SK-MEL-5 (cell line): ENCODE measurements at regions not wholly inside any gene's neighbourhood (a gene's known extent, or its start where the extent isn't known, plus 50 kb on each side); places are given as distances from the start of the nearest gene placed in this dataset.
A peak's percentile ranks its signal among the peaks of the same experiment; 100 is the strongest.

Experiments
- DNase-seq: peaks from one replicate; pipeline ENCODE4 v3.0.0-alpha.2; 2016; ENCODE audit warnings: low read depth, low spot score
- in situ Hi-C: cut with HindIII; loops from 2 replicates; pipeline ENCODE4 v1.10.0; 2016; ENCODE audit warnings: low sequenced_read_pairs, high pct_unique_total_duplicates, low pct_unique_long_range_greater_than_20kb

DNA sequence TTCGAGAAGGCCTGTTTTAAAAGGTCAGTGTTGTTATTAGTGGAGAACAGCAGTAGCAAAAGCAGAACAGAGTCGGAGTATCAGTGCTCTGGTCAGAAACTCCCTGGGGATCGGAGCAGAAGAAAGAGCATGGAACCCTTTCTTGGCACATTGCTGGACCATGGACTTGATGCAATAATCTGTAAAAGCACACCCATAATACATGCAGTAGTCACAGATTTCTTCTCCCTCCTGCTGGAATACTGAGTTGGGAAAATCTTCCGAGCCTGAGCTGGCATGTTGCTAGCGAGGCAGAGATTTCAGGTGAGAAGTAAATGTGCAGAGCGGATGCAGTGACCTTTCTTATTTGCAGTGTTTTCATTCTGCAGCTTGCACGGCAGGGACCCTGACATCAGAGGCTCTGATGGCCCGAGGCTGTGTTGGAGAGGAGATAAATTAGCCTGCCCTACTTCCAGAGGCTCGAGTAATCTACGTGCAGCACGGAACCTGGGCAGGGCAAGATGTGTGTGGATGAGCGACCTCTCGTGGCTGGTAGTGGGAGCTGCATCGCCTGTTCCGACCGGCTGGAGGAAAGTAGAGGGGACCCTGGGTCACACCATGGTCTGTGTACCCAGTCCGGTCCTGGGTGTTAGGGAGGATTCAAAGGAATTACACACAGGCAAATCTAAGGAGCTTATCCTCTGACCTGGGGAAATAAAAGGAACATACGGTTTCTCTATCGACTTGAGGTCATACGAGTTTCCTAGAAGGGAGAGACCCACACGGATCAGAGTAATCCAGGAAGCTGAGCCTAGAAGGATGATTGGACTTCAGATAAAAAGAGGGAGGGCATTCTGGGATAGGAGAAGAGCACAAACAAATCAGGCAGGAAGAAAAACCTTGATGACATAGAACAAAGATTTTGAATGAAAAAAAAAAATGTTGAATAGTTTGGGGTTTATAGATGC, 137.0 kb upstream of the STMND1 start:
- in situ Hi-C loops, result no loop called here
- peak; percentile 90 for DNase-seq

- in situ Hi-C loops, result no loop called here
- no peak for DNase-seq
Measured at GRCh38 chr6:16961577-16961976, 140.3 kb upstream of the STMND1 start.

DNA sequence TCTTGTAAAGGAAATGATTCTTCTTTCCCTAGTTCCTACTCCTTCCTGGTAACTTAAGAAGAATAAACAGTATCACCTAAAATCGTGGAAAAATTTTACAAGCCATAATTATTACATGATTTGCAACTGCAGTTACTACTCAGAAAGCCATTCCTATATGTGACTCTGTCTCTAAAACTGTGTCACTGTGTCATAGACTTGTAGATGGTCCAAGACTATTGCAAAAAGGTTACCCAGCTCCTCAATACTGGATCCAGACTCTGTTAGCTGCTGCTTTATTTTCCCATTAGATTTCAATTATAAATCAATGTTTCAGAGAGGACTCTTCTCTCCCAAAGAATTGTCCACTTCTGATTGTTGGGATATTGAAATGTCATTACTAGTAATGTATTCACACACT, 142.1 kb upstream of the STMND1 start:
- no peak for DNase-seq
- in situ Hi-C loops, result loop anchor here (10.0 kb wide), 1 partner anchor 445 kb away; no protein-coding TSS in a partner anchor

GRCh38 chr6:16956361-16956760, 145.5 kb upstream of the STMND1 start:
- in situ Hi-C loops, result loop anchor here (10.0 kb wide), 1 partner anchor 442 kb away; no protein-coding TSS in a partner anchor
- peak; percentile 67 for DNase-seq

- in situ Hi-C loops, result loop anchor here (10.0 kb wide), 1 partner anchor 441 kb away; no protein-coding TSS in a partner anchor
- DNase-seq, result no peak
Measured at GRCh38 chr6:16955899-16956298, 146.0 kb upstream of the STMND1 start.

DNA sequence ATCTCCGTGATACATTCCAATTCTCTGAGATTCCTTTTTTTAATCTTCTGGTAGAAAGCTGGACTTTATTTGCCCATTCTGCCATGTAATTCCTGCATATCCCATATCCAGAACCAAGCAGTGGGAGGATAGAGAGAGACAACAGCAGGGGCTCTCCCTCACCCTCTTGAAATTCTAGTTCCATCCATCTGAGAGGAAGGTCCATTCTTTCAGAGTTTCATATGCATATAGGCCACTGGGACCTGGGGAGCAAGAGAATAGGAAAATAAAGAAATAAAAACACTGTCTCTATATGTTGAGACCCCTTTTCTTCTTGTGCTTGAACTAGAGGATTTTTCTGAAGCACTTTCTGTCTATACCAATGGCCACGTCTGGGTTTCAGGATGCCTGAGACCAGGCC, 147.9 kb upstream of the STMND1 start:
- DNase-seq, result no peak
- in situ Hi-C loops, result loop anchor here (10.0 kb wide), 1 partner anchor 439 kb away; no protein-coding TSS in a partner anchor

GRCh38 chr6:16953446-16953845, 148.4 kb upstream of the STMND1 start:
- no peak for DNase-seq
- in situ Hi-C loops, result loop anchor here (10.0 kb wide), 1 partner anchor 439 kb away; no protein-coding TSS in a partner anchor

DNA sequence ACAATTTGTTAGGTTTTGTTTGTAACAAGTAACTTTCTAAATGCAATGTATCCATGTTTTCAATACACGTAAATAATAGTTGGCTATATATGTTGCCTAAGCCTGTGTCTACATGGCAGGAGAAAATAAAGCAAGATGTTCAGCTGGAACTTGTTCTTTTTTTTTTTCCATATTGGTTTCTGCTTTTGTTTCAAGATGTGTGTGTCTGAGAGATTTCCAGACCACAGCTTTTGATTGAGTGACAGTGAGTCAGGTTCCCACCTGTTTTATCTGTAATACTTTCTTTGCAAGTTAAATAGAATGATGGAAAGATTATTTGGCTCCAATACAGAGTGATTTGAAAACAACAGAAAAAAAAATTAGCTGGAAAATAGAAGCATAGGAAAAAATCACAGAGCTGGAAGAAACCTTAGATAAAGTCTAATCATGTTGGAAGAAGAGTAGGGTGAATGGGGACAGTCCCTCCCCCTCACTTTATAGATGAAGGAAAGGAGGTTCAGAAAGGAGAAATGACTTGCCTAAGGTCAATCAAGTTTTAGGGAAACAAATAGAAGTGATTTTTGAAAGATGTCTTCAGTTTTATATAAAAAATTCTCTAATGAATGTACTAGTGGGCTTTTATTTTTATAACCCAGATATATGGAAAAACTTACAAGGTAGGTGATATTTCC, 150.9 kb upstream of the STMND1 start:
- in situ Hi-C loops, result loop anchor here (10.0 kb wide), 1 partner anchor 436 kb away; no protein-coding TSS in a partner anchor
- DNase-seq, result no peak

GRCh38 chr6:16950302-16950701, 151.5 kb upstream of the STMND1 start:
- DNase-seq, result no peak
- in situ Hi-C loops, result loop anchor here (10.0 kb wide), 1 partner anchor 436 kb away; no protein-coding TSS in a partner anchor

DNA sequence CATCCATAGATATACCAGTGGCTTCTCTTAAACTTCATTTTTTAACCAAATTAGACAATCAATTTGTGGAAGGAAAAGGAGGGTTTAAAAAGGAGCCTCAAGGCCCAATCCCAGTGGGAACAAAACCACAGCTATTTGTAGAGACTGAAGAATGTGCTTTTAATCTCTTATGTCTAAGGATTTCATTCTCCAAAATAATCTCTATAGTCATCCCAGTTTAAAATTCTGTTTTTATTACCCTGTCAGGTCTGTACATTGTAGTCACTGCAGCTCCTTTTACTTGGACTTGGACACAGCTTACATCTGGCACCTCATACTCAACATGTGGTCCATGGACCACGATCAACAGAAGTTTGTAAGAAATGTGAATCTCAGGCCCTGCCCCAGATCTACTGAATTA, 152.1 kb upstream of the STMND1 start:
- in situ Hi-C loops, result loop anchor here (10.0 kb wide), 1 partner anchor 435 kb away; no protein-coding TSS in a partner anchor
- DNase-seq, result no peak

DNA sequence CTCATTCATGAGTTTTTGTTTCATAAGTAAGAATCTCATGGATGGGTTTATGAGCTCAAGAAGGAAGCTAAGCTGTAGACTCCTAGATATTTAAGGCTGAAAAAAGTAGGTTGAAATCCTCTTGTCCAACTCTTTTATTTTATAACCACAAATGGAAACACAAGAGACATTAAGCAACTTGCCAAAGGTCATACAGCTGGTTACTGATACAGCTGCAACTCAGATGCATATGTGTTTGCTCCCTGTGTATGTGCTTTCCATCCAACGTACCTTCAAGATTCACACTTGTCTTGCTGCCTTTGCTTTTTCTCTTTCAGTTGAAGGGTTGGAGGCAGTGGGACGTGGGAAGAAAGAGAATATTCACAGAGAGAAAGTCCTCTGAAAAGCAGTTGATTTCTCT, 153.5 kb upstream of the STMND1 start:
- in situ Hi-C loops, result no loop called here
- DNase-seq, result no peak

DNA sequence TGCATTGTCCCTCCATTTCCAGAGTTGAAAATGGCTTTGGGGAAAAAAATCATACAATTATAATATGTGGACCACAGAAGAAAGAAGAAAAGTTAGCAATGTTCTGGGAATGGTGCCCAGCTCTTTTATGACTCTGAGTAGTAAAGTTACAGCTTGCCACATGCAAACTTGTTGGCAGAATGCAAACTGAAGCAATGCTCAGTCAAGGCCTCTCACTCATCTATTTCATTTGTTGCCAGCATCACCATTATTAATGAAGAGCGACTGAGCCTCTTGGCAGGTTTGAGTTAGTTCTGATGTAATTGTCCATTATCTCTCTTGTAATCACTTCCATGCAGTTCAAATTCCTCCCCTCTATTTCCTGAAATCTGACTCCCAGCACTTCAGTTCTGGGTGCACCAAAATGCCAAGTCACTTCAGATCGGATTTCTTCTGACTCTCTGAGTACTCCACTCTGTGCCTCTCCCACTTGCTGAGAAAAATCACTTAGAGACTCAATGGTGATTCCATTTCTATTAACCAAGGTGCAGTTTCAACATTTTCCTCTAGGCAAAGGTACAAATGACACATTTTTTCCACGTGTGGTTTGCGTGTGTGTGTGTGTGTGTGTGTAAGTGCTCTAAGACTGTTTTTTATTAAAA, 154.4 kb upstream of the STMND1 start:
- in situ Hi-C loops, result no loop called here
- DNase-seq, result peak; percentile 21

DNA sequence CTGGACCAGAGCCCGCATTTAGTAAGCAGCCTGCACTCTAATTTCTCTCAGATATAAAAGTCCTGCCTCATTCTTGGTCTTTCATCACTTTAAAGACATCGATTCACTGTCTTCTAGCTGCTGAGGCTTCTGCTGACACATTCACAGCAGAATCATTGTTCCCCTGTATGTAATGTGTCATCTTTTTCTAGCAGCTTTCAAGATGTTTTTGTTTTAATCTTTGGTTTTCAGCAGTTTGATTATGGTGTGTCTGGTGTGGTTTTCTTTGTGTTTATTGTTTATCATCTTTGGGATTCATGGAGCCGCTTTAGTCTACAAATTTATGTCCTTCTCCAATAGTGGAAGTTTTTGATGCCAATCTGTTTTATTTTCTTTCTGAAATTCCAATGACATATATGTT, 157.3 kb upstream of the STMND1 start:
- in situ Hi-C loops, result no loop called here
- no peak for DNase-seq

DNA sequence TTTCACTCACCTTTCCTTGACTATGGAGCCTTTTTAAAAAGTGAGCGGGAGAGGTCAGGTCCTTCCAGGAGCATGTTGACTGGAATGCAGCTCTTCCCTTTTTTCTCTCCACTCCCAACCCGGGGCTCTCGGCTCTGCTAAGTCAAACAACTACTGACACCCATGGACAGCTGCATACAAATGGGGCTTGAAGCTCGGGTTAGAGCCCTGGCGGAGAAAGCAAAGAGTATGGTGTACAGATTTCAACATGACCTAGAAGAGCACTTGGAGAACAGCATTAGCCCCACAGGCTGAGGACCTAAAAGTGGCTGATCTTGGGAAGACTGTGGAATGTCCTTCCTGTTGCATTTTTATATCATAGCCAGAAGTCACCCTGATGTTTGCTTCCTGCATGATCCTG, 162.0 kb upstream of the STMND1 start:
- in situ Hi-C loops, result no loop called here
- no peak for DNase-seq

- no peak for DNase-seq
- in situ Hi-C loops, result no loop called here
Measured at GRCh38 chr6:16939351-16939750, 162.5 kb upstream of the STMND1 start.

DNA sequence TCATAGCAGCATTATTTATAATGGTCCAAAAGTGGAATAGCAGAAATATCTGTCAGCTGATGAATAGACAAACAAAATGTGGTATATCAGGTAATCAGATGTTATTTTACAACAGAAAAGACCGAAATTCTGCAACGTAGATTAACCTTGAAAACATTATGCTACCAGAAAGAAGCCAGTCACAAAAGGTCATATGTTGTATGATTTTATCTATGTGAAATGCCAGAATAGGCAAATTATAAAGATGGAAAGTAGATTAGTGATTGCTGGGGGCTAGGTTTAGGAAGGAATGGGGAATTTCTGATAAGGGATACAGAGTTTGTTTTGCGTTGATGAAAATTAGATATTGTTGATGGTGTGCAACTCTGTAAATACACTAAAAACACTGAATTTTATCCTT, 165.0 kb upstream of the STMND1 start:
- no peak for DNase-seq
- in situ Hi-C loops, result no loop called here

GRCh38 chr6:16933961-16934360, 167.9 kb upstream of the STMND1 start:
- in situ Hi-C loops, result no loop called here
- DNase-seq, result no peak

DNA sequence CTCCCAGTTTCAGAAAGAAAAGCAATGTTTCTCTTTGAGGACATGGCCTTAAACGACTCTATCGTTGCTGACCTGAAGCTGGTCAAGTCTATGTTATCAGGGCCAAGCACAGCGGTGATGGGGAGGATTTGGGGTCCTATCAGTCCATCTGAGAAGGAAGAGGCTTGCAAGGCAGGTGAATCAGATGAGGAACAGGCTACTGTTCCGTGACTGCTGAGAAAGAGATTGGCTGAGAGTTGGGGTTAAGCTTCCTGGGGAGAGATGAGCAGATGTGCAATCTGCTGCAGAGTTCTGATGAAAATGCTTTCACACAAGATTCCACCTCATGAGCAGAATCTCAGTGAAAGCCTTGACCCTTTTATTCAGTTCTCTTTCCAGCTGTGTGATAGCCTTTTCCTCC, 168.3 kb upstream of the STMND1 start:
- DNase-seq, result no peak
- in situ Hi-C loops, result no loop called here
